Activated CD8-positive, alpha-beta memory T cell treated with anti-CD3 and anti-CD28 coated beads, Interleukin-2, amount 50 U/mL, for 24 hours (primary cell): ENCODE measurements at regions not wholly inside any gene's neighbourhood (a gene's known extent, or its start where the extent isn't known, plus 50 kb on each side); places are given as distances from the start of the nearest gene placed in this dataset.

Experiments
- DNase-seq: peaks from one replicate; pipeline ENCODE4 v3.0.0-alpha.2; 2020; ENCODE audit errors: extremely low read depth

DNA sequence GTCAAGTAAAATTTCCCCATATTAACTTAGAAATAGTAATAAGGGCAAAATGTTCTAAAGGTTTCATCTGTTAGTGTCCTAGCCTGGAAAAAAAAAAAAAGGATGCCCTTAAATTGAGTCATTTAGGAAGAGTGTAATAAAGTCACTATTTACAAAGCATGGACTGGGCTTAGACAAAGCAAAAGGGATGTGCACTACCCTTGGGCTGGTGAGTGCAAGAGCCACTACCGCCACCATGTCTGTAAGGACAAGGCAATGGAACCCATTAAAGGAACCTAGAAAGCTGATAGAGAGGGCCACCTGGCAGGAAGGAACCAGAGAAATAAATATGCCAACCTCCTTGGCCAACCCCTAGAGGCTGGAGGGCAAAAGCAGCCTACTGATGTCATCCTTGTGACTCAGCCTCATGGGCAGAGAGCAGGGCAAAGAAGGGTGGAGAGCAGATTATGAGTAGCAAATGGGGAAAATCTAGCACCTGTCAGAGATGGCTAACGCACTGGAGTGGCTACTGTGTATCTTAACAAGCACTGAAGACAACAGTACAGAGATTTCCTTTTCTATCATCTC is 59.5 kb upstream of the FUT8 start:
- DNase-seq = no peak

DNA sequence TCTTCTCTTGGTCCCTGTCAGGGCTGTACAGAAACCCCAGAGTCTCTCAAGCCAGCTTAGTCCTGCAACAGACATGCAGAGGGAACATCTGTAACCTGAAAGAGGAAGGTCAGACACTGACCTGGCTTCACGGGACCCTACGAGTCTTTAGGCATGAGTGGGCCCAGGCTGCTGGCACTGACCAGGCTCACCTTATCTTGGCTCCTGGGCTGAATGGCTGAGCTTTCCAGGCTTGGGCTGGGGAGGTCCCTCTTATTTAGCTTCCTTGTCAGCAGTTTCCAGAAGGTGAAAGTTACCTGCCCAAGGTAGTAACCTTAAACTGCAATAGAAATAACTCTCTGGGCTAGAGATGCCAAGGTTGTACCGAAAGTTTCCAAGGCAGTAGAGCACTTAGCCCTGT is 58.4 kb upstream of the FUT8 start:
- no peak for DNase-seq

DNA sequence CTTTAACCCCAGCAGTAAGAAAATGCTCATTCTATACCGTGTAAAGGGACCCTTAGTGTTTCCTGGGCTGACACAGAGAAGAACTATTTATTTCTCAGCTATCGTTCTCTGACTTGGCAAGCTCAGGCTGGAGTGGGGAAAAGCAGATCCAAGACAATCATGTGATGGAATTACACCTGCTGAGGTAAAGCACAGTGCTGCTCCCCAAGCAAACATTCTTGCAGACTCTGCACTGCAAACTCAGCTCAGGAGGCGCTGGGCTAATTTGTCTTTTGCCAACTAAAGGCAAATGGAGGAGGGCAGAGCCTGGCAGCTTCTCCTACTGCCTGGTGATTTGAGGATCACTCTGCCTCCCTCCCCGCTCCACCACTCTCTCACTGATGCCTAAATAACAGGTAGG is 57.8 kb upstream of the FUT8 start:
- no peak for DNase-seq

DNA sequence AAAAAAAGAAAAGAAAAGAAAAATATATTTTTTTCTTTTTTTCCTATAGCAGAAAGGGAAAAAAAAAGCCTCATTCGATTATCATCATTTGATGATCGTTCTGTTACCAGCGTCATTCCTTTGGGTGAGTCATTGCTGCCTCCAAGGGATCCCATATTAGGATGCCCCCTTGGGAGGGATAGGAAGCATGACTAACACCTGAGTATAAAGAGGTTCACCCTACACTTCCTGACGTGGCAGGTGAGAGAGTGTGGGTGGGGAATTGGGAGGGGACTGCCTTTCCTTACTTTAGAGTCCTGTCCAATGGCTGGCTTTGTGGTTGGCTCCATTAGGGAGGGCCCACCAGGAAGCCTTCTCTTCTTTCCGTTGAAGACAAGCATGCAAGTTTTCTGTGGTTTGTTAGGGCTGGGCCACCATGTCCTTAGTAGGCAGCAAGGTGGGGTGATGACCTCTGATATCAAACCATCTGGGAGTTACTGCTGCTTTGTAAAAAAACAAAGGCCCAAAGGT is 56.1 kb upstream of the FUT8 start:
- DNase-seq = no peak

DNA sequence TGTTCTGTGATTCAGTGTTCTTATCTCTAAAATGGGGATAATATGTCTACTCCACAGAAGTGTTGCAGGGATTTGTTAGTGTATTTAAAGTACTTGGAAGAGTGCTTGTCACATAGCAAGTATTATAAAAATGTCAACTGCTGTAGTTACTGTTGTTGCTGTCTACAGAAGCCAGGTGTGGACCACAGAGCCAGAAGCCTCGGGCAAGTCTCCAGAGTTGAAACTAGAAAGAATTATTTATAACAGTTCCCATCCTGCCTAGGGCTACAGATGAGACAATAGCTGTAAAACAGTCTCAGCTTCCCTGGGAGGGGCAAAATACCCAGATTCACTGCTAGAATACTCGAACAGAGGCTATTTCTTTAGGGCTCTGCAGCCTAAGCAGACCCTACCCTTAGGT is 55.4 kb upstream of the FUT8 start:
- no peak for DNase-seq

DNA sequence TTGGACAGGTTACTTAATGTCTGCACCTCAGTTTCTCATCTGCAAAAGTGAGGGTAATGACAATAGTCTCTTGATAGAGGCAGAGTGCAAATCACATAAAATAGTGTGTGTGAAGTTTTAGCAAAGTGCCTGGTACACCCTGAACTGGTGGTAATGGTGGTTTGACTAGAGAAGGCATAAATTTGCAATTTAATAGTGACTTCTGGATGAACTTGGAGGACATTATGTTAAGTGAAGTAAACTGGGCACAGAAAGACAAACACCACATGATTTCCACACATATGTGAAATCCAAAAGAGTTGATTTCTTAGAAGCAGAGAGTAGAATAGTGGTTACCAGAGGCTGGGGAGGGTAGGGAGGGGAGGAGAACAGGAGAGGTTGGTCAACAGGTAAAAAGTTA is 54.8 kb upstream of the FUT8 start:
- DNase-seq = no peak

DNA sequence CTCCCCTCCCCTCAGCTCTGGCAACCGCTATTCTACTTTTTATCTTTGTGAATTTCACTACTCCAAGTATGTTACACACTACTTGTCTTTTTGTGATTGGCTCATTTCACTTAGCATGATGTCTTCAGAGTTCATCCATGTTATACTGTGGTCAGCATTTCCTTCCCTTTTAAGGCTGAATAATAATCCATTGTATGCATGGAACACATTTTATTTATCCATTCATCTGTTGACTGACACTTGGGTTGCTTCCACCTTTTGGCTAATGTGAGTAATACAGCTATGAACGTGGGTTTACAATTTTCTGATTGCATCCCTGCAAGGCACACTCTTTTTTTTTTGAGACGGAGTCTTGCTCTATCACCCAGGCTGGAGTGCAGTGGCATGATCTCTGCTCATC is 53.0 kb upstream of the FUT8 start:
- DNase-seq = no peak

DNA sequence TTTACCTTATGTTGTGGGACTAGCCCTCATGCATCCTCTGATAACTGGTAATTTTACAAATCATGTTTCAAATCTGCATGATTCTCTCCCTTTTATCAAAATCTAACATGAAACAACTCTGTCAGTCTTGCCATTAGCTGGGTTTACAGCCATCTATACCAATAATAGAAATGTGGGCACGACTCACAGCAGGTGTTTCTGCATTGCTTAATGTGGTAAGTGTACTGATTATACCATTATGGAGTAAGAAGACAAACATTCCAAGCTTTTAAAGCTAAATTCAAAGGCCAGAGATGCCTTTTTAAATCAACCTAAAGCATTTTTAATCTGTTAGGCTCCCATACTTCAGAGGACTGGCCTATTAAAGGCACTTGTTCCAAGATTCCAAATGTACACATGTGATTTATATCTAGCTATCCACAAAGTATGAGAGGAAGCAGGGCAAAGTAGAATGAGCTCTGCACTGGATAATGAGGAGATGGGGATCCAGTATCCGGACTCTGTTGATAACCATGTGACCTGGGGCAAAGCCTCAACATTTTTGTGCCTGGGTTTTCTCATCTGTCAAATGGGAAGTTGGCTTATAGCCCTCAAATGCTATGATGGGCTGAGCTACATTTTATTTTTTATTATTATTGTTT is 52.3 kb upstream of the FUT8 start:
- DNase-seq = no peak

DNA sequence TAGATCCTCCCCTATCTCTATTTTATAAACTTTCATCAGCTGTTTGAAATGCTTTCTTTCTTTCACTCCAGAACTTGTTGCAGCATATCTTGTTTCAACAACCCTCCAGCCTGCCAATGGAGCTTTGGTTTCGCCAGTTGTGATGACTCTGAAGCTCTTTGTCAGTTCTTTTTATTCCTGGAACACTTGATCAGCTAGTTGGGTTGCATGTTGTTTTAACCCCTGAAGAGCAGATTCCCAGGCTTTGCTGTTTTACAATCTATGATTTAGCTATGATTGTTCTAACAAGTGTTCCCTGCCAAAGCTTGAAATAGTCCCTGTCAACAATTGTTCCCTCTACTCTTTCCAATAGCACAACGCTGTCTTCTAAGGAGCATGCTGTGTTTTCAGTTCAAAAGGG is 50.6 kb upstream of the FUT8 start:
- no peak for DNase-seq
